Stimulated activated CD8-positive, alpha-beta memory T cell treated with anti-CD3 and anti-CD28 coated beads, Interleukin-4, amount 100 ng/mL, for 48 hours (primary cell): ENCODE measurements at regions not wholly inside any gene's neighbourhood (a gene's known extent, or its start where the extent isn't known, plus 50 kb on each side); places are given as distances from the start of the nearest gene placed in this dataset.
A peak's percentile ranks its signal among the peaks of the same experiment; 100 is the strongest.

Experiments used
- DNase-seq: peaks from one replicate; pipeline ENCODE4 v3.0.0-alpha.2; 2020

DNA sequence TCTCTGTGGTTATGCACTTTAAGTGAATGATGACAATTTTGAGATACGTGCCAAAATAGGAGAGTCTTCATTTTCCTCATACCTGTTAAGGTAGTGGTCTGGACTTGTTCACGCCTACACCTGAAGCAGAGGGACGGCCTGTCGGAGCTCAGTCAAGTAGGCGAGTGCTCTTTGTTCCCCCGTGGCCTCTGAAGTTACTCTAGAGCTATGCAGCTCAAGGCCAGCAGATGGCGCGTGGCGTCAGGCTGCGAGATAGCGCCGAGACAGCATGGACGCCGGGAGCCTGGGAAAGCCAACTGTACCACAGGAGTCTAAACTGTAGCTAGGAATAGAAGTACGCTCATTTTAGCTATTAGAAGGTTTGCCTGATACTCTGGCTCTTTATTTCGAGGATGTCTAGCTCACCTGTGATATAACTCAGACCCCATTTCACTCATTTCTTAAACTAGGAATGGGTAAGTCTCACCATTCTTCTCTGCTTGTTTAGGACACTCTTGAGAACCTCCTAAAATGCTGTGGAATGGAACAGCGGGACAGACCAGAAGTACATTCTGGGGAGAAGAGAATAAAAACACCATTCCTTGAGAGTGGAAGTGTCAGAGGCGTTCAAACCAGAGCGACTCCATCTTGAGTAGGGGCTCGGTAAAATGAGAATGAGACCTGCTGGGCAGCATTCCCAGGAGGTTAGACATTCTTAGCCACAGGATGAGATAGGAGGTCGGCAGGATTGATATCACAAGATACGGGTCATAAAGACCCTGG, 267.4 kb upstream of the HMGA2 start:
- peak; percentile 81 for DNase-seq

DNA sequence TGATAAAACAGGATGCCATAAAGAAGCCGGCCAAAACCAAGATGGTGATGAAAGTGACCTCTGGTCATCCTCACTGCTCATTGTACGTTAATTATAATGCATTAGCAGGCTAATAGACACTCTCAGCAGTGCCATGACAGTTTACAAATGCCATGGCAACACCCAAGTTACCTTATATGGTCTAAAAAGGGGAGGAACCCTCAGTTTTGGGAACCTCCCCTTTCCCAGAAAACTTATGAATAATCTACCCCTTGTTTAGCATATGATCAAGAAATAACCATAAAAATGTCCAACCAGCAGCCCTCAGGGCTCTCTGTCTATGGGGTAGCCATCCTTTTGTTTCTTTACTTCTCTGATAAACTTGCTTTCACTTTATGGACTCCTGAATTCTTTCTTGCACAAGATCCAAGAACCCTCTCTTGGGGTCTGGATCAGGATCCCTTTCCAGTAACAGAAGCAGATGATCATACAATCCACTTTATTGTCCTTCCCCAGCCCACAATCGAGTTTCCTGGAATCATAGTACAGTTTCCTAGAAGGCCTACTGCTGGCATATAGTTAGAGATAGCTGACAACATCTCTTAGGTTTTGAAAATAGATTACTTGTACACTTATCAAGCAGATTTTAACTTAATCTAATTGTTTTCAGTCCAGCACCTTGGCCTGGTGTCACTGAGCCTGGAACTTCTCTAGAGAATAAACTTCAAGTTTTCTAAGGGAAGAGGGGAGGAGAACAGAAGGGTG, 266.7 kb upstream of the HMGA2 start:
- DNase-seq: no peak

GRCh38 chr12:65560286-65560685, 264.0 kb upstream of the HMGA2 start:
- DNase-seq: no peak

DNA sequence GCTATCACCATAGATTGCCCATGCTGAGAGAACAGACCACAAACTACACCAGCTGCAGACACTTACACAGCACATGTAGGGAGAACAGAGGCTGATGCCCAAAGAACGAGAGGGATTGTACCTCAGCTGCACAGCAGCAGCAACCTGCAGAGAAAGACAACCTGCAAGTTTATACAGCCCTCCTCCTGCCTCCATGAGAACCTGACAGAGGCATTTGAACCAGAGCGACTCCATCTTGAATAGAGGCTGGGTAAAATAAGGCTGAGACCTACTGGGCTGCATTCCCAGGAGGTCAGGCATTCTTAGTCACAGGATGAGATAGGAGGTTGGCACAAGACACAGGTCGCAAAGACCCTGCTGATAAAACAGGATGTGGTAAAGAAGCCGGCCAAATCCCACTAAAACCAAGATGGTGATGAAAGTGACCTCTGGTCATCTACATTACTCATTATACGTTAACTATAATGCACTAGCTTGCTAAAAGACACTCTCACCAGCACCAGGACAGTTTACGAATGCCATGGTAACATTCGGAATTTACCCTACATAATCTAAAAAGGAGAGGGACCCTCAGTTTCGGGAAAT, 262.4 kb upstream of the HMGA2 start:
- DNase-seq: no peak

- no peak for DNase-seq
These were observed 258.4 kb upstream of the HMGA2 start for GRCh38 chr12:65565601-65566560.

DNA sequence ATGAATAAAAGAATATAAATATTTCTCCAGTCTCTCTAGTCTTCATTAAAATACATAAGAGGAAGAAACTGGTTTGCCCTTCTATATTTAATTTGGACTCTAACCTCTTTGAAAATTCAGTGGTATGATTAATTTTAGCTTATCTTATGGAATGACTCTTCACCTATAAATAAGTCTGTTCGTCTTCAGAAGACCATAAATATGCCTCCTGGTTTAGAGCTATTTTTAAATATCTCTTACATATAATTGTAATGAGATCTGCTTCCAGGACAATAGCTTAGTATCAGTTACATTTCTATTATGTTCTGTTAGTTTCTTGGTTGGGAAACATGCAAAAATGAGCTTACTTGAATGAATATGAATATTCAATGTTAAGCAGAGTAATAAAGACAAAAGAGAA, 257.5 kb upstream of the HMGA2 start:
- no peak for DNase-seq

- no peak for DNase-seq
These were observed 256.5 kb upstream of the HMGA2 start for GRCh38 chr12:65567820-65568219.

DNA sequence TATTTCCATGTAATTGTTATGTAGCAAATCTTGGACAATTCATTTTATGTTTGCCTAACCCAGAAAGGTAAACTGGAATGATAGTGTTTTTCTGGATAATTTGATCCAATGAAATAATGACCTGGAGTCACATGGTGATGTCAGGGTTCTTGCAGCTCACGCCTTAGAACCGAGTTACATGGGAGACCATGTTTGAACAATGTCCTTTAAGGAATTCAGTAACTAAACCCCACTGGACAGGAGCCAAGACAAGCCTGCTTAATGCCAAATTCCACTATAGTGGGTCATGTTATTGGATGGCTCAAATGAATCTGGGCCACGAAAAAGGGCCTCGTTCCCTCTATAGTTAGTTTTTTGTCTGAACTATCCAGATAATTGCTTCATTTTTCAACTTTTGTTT, 255.8 kb upstream of the HMGA2 start:
- no peak for DNase-seq

DNA sequence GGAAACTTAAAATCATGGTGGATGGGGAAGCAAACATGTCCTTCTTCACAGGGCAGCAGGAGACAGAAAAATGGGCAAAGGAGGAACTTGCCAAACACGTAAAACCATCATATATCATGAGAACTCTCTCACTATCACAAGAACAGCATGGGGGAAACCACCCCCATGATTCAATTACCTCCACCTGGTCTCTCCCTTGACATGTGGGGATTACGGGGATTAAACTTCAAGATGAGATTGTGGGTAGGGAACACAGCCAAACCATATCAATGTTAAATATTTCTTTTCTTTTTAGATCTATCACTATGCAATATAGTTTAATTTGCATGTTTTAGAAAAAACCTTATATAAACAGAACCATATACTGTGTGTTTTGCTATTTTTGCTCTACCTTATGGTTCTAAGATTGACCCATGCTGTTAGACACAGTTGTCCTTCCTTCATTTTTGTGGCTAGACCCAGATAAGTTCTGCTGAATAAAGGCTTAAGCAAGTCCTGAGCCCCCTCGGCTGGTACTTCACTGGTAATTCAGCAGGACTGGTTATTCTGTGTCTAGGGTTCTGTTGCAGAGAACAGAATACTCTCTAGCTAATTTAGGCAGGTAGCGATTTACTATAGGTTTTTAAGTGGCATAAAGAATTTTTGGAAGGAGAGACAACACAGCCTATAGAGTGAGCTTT, 253.7 kb upstream of the HMGA2 start:
- no peak for DNase-seq

- no peak for DNase-seq
These were observed 249.4 kb upstream of the HMGA2 start for GRCh38 chr12:65574867-65575266.

DNA sequence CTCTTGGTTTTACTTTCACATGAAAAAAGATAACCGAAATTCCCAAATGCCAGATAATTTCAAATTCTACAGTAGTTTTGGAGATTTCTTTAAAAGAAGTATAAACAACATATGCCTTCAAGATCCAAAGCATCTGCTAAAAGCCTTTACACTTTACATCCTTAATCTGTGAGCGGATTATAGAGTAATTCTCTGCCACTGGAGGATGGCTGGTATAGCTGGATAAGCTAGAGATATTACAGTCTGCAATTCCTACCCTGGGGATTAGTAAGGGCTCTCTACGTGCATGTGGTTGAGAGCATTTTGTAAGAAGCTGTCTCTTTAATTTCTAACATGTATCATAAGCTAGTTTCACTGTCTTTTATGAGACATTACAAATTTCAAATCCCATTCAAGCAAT, 240.3 kb upstream of the HMGA2 start:
- DNase-seq: no peak

GRCh38 chr12:65585648-65586602, 238.4 kb upstream of the HMGA2 start:
- no peak for DNase-seq

GRCh38 chr12:65586796-65587195, 237.5 kb upstream of the HMGA2 start:
- no peak for DNase-seq

DNA sequence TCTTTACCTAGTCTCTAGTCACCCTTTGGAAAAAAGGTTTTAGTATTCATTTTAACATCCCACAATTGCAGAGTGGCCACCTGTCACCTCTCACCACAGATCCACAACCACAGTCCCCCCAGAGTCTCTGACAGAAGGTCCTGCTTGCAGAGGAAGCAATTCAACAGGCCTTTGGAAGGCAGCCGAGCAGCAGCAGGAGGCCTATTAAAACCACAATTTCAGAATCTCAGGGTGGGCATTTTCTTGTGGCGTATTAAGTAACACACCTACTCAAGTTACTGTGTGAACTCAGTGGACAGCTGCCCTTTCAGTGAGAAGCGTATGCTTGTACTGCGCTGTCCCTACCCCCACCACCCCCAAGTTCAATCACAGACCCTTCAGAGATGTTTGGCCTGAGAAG, 234.0 kb upstream of the HMGA2 start:
- no peak for DNase-seq

DNA sequence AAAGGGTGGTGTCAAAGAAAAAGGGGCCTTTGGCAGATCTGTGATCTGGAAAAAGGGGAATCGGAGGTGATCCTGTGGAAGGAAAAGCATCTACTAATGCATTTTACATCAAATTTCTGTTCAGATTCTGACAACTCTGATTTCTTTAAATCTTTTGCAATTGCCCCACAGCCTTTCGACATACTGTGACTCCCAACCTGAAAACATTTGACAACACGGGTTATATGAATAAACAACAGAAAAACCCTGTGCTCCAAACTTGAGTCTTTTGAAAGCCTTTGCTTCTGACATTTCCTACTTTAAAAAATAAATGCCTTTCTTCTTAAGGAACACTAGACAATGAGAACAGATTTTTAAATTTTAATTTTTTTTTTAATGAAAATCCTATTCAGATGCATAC, 231.9 kb upstream of the HMGA2 start:
- no peak for DNase-seq

DNA sequence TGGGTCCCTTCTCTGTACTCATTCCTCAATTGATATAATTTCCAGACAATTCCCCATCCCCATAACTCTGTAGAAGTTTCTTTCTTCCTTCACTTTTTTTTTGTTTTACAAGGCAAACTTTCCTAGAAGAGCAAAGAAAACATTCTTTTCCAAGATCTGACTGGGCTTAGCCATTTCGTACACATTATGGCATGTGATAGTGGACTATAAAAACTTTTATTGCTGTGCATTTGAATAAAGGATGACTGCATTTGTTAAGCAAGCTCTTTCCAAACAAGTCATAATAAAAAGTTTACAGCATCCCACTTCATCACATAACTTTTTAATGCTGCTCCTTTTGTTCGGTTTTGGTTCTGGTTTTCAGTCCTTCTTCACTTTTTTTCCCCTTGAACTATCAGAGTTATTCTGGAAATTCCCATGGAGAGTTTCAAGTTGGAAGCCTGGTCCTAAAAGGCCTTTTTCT, 231.0 kb upstream of the HMGA2 start:
- no peak for DNase-seq

DNA sequence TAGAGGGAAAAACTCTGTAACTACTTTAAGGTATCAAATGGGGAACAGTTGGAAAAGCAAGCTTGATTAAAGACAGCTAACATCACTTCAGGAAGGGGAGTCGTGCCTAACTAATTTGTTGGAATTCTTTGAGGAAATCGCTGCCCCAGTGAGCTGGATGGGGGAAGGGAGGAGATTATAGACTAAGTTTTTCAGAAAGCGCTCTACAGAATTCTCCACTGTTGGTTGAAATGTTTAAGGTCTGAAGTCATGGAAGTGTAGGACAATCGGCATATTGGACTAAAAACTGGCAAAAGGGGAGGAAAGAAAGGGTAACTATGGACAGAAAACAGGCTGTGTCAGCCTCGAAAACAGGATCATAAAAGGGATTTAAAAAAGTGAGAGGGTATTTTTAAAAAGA, 229.9 kb upstream of the HMGA2 start:
- DNase-seq: no peak

GRCh38 chr12:65595016-65595560, 229.2 kb upstream of the HMGA2 start:
- no peak for DNase-seq

- no peak for DNase-seq
These were observed 227.7 kb upstream of the HMGA2 start for GRCh38 chr12:65596514-65597091.

GRCh38 chr12:65597527-65597926, 226.8 kb upstream of the HMGA2 start:
- no peak for DNase-seq
